Trophoblast cell (in vitro differentiated cells and primary cell): ENCODE measurements at regions not wholly inside any gene's neighbourhood (a gene's known extent, or its start where the extent isn't known, plus 50 kb on each side); places are given as distances from the start of the nearest gene placed in this dataset.

ENCODE experiments used
- DNase-seq, 2 donors: peaks; one replicate each; pipeline ENCODE4 v3.0.0-alpha.2; 2016
- H2AFZ ChIP-seq: 2 replicates; pipeline ENCODE4 v1.6.1; 2013; ENCODE audit warnings: low read length, moderate library complexity, mild to moderate bottlenecking; ENCODE audit not compliant: insufficient read depth, poor library complexity
- H2AK5ac ChIP-seq: 2 replicates; pipeline ENCODE4 v1.6.1; 2013; ENCODE audit warnings: mild to moderate bottlenecking, low read length
- H2BK120ac ChIP-seq: 2 replicates; pipeline ENCODE4 v1.6.1; 2013; ENCODE audit warnings: low read length, mild to moderate bottlenecking, moderate library complexity; ENCODE audit not compliant: insufficient read depth, poor library complexity
- H2BK12ac ChIP-seq: 2 replicates; pipeline ENCODE4 v1.6.1; 2013; ENCODE audit warnings: mild to moderate bottlenecking, low read length, moderate library complexity
- H2BK5ac ChIP-seq: 2 replicates; pipeline ENCODE4 v1.6.1; 2013; ENCODE audit warnings: low read length, low read depth, moderate library complexity, mild to moderate bottlenecking; ENCODE audit not compliant: poor library complexity
- H3K14ac ChIP-seq: 2 replicates; pipeline ENCODE4 v1.6.1; 2013; ENCODE audit warnings: mild to moderate bottlenecking, low read length
- H3K18ac ChIP-seq: 2 replicates; pipeline ENCODE4 v1.6.1; 2013; ENCODE audit warnings: mild to moderate bottlenecking, low read length
- H3K23ac ChIP-seq: 2 replicates; pipeline ENCODE4 v1.6.1; 2013; ENCODE audit warnings: low read length
- H3K27ac ChIP-seq: 2 replicates; pipeline ENCODE4 v1.5.1; 2013; ENCODE audit warnings: low read depth, mild to moderate bottlenecking, inconsistent platforms, low read length, moderate library complexity
- H3K27me3 ChIP-seq: 2 replicates; pipeline ENCODE4 v1.6.1; 2013; ENCODE audit warnings: inconsistent platforms, mild to moderate bottlenecking, low read length, moderate library complexity; ENCODE audit not compliant: insufficient read depth
- H3K36me3 ChIP-seq, 2 experiments: 1 replicate in 1 of 2; 2 replicates in 1 of 2; pipeline ENCODE4 v1.6.1; 2013; ENCODE audit warnings: low read length in 2 of 2, mild to moderate bottlenecking in 2 of 2, moderate library complexity in 1 of 2; ENCODE audit not compliant: insufficient read depth in 2 of 2, control insufficient read depth in 1 of 2
- H3K4ac ChIP-seq: 2 replicates; pipeline ENCODE4 v1.6.1; 2013; ENCODE audit warnings: low read depth, mild to moderate bottlenecking, low read length, moderate library complexity
- H3K4me1 ChIP-seq, 2 experiments: 1 replicate in 1 of 2; 2 replicates in 1 of 2; pipeline ENCODE4 v1.6.1; 2013; ENCODE audit warnings: low read length in 2 of 2, mild to moderate bottlenecking in 2 of 2, moderate library complexity in 1 of 2; ENCODE audit not compliant: insufficient read depth in 2 of 2, control insufficient read depth in 1 of 2
- H3K4me2 ChIP-seq: 2 replicates; pipeline ENCODE4 v1.6.1; 2013; ENCODE audit warnings: inconsistent platforms, mild to moderate bottlenecking, low read length, moderate library complexity
- H3K4me3 ChIP-seq: 2 replicates; pipeline ENCODE4 v1.5.1; 2013; ENCODE audit warnings: mild to moderate bottlenecking, low read depth, low read length, inconsistent platforms
- H3K79me1 ChIP-seq: one replicate; pipeline ENCODE4 v1.6.1; 2013; ENCODE audit warnings: low read length
- H3K79me2 ChIP-seq: 2 replicates; pipeline ENCODE4 v1.6.1; 2013; ENCODE audit warnings: low read length, mild to moderate bottlenecking; ENCODE audit not compliant: control insufficient read depth, insufficient read depth, poor library complexity
- H3K9ac ChIP-seq: 2 replicates; pipeline ENCODE4 v1.6.1; 2013; ENCODE audit warnings: mild to moderate bottlenecking, low read length
- H3K9me3 ChIP-seq: 2 replicates; pipeline ENCODE4 v1.6.1; 2013; ENCODE audit warnings: low read depth, mild to moderate bottlenecking, control low read depth, inconsistent platforms, low read length; ENCODE audit not compliant: insufficient read depth
- H4K12ac ChIP-seq: 2 replicates; pipeline ENCODE4 v1.6.1; 2013; ENCODE audit warnings: low read depth, mild to moderate bottlenecking, low read length, moderate library complexity
- H4K8ac ChIP-seq: 2 replicates; pipeline ENCODE4 v1.6.1; 2013; ENCODE audit warnings: low read depth, mild to moderate bottlenecking, low read length, moderate library complexity
- H4K91ac ChIP-seq: one replicate; pipeline ENCODE4 v1.6.1; 2013; ENCODE audit warnings: low read depth, mild to moderate bottlenecking, low read length, moderate library complexity
- whole genome bisulfite sequencing: extraction: QIAGEN DNeasy Blood & Tissue Kit; methylation state at CpG from one replicate; pipeline ENCODE4 v1.1.7; 2013; ENCODE audit warnings: missing lambda C conversion rate; ENCODE audit not compliant: insufficient read length, insufficient coverage; ENCODE audit errors: extremely low coverage; 5-methylcytosine and 5-hydroxymethylcytosine counted together

GRCh38 chr4:20614816-20615215 is 85.4 kb upstream of the PACRGL start:
- H2AFZ ChIP-seq, result no peak overlapping the region
- H3K79me1 ChIP-seq, result no peaks in the 10 kb centered on the region
- H3K4me2 ChIP-seq, result no peak overlapping the region
- H2AK5ac ChIP-seq, result no peak overlapping the region
- no peak overlapping the region for H4K12ac ChIP-seq
- no peaks in the 10 kb centered on the region for H3K27me3 ChIP-seq
- DNase-seq, result no peak
- no peak overlapping the region for H3K4ac ChIP-seq
- H4K91ac ChIP-seq, result no peak overlapping the region
- H4K8ac ChIP-seq, result no peak overlapping the region
- H2BK12ac ChIP-seq, result no peak overlapping the region
- H3K36me3 ChIP-seq, result peaks cover 2% of the 10 kb centered on the region in 2 experiments
- no CpG with 5 or more reads among the region's 2 CpGs for WGBS
- H2BK5ac ChIP-seq, result no peak overlapping the region
- peaks cover 0 to 7% of the 10 kb centered on the region in 2 experiments for H3K4me1 ChIP-seq
- H2BK120ac ChIP-seq, result no peak overlapping the region
- no peak overlapping the region for H3K9ac ChIP-seq
- H3K27ac ChIP-seq, result no peak overlapping the region
- H3K18ac ChIP-seq, result no peak overlapping the region
- H3K4me3 ChIP-seq, result no peak overlapping the region
- no peak overlapping the region for H3K14ac ChIP-seq
- H3K79me2 ChIP-seq, result no peaks in the 10 kb centered on the region
- H3K9me3 ChIP-seq, result no peaks in the 10 kb centered on the region
- H3K23ac ChIP-seq, result no peak overlapping the region

- Histone ChIP-seq H4K91ac (no peak overlapping the region), H4K8ac (no peak overlapping the region), H4K12ac (no peak overlapping the region), H2BK5ac (no peak overlapping the region), H2AFZ (no peak overlapping the region), H3K18ac (no peak overlapping the region), H3K14ac (no peak overlapping the region), H3K23ac (no peak overlapping the region), H3K79me1 (no peaks in the 10 kb centered on the region), H3K27ac (no peak overlapping the region), H3K9ac (peak overlapping the region; percentile 63), H2BK12ac (no peak overlapping the region), H2AK5ac (no peak overlapping the region), H3K4me2 (peak overlapping the region; percentile 19), H3K79me2 (no peaks in the 10 kb centered on the region), H3K4me3 (no peak overlapping the region), H3K4ac (no peak overlapping the region), H3K27me3 (no peaks in the 10 kb centered on the region), H3K4me1 (peaks cover 0 to 7% of the 10 kb centered on the region in 2 experiments), H3K36me3 (peaks cover 2% of the 10 kb centered on the region in 2 experiments), H2BK120ac (no peak overlapping the region), H3K9me3 (no peaks in the 10 kb centered on the region)
- peak in 1 of 2 donors; percentile 26 for DNase-seq
- no CpG with 5 or more reads among the region's 7 CpGs for WGBS
Observed at GRCh38 chr4:20615486-20616260, 84.6 kb upstream of the PACRGL start.

- H2AK5ac ChIP-seq, result no peak overlapping the region
- H3K4ac ChIP-seq, result no peak overlapping the region
- no peak overlapping the region for H2BK120ac ChIP-seq
- no peaks in the 10 kb centered on the region for H3K79me2 ChIP-seq
- no peaks in the 10 kb centered on the region for H3K79me1 ChIP-seq
- H4K12ac ChIP-seq, result no peak overlapping the region
- DNase-seq, result no peak
- no peaks in the 10 kb centered on the region for H3K27me3 ChIP-seq
- no peak overlapping the region for H2BK12ac ChIP-seq
- H3K9ac ChIP-seq, result no peak overlapping the region
- H3K27ac ChIP-seq, result no peak overlapping the region
- no peak overlapping the region for H3K23ac ChIP-seq
- no peak overlapping the region for H3K18ac ChIP-seq
- no peak overlapping the region for H4K91ac ChIP-seq
- no peaks in the 10 kb centered on the region for H3K9me3 ChIP-seq
- H2BK5ac ChIP-seq, result no peak overlapping the region
- peaks cover 2% of the 10 kb centered on the region in 2 experiments for H3K36me3 ChIP-seq
- H3K4me2 ChIP-seq, result no peak overlapping the region
- H2AFZ ChIP-seq, result no peak overlapping the region
- no peak overlapping the region for H3K14ac ChIP-seq
- no peak overlapping the region for H3K4me3 ChIP-seq
- no peak overlapping the region for H4K8ac ChIP-seq
- H3K4me1 ChIP-seq, result peaks cover 0 to 7% of the 10 kb centered on the region in 2 experiments
Observed at GRCh38 chr4:20616313-20616712, 83.9 kb upstream of the PACRGL start.

GRCh38 chr4:20616848-20617247 is 83.4 kb upstream of the PACRGL start:
- Histone ChIP-seq H3K27me3 (no peaks in the 10 kb centered on the region), H3K36me3 (peaks cover 2% of the 10 kb centered on the region in 2 experiments), H3K27ac (no peak overlapping the region), H4K8ac (no peak overlapping the region), H2AK5ac (no peak overlapping the region), H4K12ac (no peak overlapping the region), H3K9ac (no peak overlapping the region), H4K91ac (no peak overlapping the region), H3K79me2 (no peaks in the 10 kb centered on the region), H2BK5ac (no peak overlapping the region), H3K79me1 (no peaks in the 10 kb centered on the region), H3K9me3 (no peaks in the 10 kb centered on the region), H3K4me1 (peaks cover 0 to 7% of the 10 kb centered on the region in 2 experiments), H2BK12ac (no peak overlapping the region), H3K4me3 (no peak overlapping the region), H3K4ac (no peak overlapping the region), H3K23ac (no peak overlapping the region), H2AFZ (no peak overlapping the region), H3K18ac (no peak overlapping the region), H2BK120ac (no peak overlapping the region), H3K4me2 (no peak overlapping the region), H3K14ac (no peak overlapping the region)
- WGBS, result no CpG with 5 or more reads among the region's 8 CpGs
- DNase-seq, result no peak
